PC-9 (cell line): ENCODE measurements at regions not wholly inside any gene's neighbourhood (a gene's known extent, or its start where the extent isn't known, plus 50 kb on each side); places are given as distances from the start of the nearest gene placed in this dataset.

Experiments
- CTCF ChIP-seq: fragments of 200-600 bp; sonication (generic); conservative IDR thresholded peaks from 2 replicates; pipeline ENCODE4 v1.6.1; 2017; ENCODE audit warnings: mixed run types, antibody characterized with exemption, mild to moderate bottlenecking, moderate library complexity
- EZH2 ChIP-seq: fragments of 200-600 bp; sonication (generic); IDR thresholded peaks from 2 replicates; pipeline ENCODE4 v1.8.0; 2017; ENCODE audit warnings: antibody characterized with exemption, low read depth

DNA sequence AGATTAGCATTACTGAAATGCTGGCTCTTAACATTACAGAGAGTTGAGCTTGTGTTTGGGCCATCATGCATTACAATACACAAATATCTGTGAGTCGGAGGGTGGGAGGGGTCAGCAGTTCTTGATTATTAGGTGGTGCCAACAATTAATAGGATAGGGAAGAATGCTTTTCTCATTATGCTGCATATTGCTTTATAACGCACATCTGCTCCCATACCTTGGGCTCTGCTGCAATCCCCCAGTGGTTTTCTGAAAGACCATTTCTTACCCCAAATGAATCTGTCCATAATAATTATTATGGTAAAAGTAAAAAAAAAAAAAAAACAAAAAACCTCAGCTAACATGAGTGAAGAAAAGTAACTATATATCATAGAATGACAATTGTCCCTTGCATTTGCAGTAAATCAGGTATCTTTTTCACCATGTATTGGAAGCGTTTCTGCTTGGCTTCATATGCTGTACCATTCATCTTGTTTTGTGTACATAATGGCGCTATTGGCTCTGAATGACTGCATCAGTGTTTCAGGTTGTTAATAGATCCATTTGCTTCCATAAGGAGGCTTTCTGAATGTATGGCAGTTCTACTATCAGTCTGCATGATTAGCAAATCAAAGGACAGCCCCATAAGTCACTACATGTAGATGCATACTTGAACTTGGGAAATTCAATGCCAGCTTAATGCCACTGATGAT, 75.9 kb downstream of the CAVIN4 start:
- TF ChIP-seq CTCF (no peak), EZH2 (no peak)
